HG02763 (cell line): ENCODE measurements at regions not wholly inside any gene's neighbourhood (a gene's known extent, or its start where the extent isn't known, plus 50 kb on each side); places are given as distances from the start of the nearest gene placed in this dataset.

ENCODE experiments used
- ATAC-seq: cut with Tn5 transposase; IDR thresholded peaks from one replicate; pipeline ENCODE4 v1.9.1; 2021; ENCODE audit warnings: mild to moderate bottlenecking, moderate library complexity; ENCODE audit not compliant: unreplicated experiment

DNA sequence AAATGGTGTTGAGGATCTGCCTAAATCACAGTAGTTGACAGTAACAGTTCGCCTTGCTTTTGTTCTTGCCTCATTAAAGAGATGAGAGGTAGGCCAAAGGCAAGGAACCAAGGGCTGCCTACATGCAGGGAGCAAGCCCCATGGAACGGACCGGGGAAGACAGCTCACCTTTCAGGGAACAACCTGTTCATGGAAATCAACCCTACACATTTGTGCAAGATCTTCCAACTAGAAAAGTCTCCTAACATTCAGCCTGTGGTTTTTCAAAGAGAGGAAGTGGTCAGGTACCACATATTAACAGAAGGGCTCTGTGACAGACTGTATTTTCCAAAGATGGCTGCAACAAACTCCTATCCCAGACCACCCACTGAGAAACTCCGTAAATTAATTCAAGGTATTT lies 1031.8 kb upstream of the NR2F2 start:
- no peak for ATAC-seq

DNA sequence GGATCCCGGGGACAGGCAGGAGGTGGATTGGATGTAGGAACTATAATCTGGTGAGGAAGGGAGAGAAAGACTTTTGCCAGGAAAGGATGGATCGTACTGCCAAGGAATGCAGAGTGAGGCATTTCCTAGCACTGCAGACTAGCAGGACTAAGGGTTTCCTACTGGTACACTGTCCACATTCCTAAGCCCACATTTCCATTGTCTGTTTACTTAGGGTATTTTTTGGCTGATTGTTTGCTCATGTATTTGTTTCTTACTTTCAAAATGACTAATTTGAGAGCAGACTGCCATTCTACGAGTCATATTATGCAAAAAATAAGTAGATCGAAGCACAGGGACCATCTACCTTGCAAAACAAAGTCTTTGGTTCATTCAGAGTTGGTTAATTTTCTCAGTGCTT lies 1029.5 kb upstream of the NR2F2 start:
- ATAC-seq: no peak

DNA sequence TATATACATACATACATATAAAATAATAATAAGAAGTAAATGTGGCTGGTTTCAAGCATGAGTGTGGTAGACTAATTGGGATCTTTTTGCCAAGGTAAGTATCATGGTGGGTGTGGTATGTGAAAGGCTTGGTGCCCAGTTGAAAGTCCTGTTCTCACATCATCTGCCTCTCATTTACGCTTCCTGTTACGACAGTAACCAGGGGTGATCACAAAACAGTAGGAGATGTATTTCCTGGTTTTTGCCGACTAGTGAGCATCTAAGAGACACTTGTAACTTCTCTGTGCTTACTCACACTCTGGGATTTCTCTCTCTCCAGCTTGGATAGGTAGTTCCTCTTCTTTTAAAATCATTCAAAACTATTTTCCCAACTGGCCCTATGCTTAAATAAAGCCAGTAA lies 1028.3 kb upstream of the NR2F2 start:
- no peak for ATAC-seq

DNA sequence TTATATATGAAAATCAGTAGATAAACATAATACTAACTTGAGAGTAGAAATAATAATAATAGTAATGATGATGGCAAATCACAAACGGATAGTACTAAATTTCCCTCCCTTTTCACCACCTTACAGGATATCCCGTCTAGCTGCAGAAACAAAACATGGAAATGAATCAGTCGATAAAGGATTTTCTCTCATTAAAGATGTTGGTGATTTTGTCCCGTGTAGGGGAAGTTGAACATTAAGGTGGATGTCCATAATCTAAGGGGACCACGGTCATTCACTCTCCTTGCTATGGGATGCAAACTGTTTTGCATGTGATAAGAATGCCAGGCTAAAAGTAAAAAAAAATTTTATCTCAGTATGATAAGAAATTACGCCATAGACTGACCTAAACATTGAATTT lies 1027.7 kb upstream of the NR2F2 start:
- no peak for ATAC-seq

DNA sequence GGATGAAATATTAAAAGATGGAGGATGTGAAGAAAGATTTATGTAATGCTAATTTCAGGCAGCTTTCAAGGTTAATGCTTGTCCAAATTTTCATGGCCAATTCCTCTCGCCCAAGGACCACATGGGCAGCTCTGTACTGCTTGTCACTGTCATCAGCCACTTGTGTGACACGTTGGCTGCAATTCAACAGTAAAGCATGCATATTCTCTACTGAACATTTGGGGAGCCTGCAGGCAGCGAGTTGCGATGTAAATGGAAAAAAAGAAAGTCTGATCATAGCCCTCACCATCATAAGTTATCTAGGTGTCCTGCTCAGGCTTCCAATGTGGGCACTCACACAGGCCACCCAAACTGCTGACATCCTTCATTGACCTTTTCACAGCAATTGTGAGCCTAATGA lies 1026.8 kb upstream of the NR2F2 start:
- ATAC-seq: no peak

DNA sequence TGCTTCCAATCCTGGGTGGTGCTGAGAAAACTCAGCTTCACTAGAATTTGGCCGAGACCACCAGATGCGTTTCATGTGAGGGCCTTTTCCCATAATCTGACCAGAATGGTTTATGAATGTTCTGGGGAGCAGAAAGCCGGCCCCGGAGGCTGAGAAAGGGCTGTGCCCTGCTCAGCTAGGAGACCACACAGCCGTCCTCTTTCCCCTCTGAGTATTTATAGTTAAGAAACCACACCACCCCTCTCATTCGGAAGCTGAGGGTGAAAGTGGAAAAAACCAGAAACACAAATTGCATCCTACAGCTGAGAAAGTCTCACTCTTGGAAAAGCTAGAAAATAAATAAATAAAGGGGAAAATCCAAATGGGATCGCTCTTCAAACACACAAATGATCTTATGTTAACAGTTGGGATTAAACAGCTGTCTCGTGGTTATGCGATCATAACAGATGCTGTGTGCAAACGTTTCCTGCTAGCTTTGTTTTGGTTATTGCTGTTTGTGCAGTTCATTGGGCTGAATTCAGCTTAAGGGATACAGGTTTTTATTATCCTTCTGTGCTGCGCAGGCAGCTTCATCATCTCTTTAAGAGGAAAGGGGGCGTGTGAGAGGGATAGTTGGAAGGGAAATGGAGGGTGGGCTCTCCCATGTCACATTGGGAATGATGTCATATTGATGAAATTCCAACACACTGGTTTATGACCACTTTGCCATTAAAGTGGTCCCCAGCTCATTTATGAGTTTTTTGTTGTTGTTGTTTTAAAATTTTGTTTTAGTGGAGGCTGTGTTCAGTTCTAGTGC lies 1026.2 kb upstream of the NR2F2 start:
- no peak for ATAC-seq

DNA sequence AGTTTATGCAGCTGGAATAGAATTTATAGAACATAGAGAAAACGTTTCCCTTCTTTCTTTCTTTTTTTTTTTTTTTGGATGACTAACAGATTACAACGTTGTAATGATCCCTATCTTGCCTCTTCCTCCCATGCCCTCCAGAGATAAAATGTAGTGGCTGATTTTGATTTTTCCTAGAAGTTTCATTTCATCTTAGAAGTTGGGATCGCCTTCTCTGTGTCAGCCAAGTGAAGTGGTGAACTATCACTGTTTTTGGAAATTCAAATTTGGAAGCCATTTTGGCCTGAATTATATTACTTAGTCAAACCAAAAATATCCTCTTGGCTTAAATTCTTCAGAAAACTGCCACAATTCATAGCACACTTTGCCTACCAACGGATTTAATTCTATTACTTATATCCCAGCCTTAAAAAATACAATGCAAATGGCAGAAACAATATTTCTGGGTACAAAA lies 1025.5 kb upstream of the NR2F2 start:
- no peak for ATAC-seq

DNA sequence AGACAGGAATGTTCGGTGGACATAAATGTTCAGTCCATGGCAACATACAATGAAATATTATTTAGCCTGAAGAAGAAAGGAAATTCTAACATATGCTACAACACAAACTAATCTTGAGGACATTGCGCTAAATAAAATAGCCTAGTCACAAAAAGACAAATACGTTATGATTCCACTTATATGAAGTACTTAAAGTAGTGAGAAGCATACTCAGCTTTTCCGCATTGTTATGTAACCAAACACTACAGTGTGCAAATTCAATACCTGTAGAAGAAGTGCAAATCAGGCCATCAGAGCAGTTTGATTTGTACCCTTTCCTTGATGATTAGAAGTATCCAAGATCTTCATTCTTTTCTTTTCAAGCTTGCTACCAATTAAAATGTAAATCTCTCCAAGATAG lies 1023.4 kb upstream of the NR2F2 start:
- ATAC-seq: no peak

DNA sequence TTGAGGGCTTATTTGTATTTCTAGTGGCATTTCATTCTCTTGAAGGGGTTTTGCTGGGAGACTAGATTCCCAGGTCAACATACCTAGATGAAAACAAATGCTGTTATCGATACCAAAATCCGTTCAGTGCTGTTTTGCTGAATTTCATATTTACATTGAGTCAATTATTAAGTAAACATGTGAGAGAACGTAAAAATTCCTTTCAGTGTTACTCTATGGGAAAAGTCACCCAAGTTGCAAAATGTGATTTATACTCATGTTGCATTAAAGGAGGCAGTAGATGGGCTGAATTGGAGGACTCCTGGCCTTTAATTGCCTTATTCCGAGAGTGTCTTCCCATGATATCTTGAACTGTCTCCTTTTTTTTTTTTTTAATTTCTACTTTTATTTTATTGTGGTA lies 1011.3 kb upstream of the NR2F2 start:
- ATAC-seq: no peak

DNA sequence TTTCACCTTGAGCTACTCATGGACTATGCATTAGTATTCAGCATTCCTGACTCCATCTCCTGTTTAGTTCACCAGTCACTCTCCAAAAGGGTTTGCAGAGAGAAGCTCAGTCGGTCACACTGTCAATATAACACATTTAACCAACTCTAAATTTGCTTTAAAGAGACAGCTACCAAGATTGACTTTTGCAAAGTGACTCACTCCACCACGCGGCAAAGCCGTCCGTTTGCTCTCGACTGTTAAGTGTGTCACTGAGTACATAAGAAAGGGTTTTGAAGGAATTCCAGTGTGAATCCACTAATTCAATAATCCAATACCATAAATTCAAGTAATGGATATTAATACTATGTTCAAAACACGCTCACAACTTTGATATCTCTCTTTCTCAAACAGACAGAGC lies 1006.7 kb upstream of the NR2F2 start:
- no peak for ATAC-seq

DNA sequence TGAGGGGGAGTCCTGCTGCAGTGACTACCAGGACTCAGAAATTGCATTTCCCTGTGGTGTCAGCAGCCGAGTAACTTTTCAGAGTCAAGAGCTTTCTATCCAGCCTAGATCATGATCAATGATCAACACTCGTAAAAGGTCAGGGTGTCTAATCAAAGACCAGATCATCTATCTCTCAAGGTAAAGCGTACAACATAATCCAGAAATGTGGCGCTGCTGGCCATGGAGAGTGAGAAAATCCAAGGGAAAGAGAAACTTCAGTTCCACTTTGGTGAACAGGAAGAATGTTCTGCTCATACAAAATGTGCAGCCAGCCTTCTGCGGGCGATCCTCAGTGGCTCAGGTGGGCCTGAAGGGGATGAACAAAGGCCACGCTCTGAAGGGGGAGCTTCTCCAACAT lies 1005.8 kb upstream of the NR2F2 start:
- no peak for ATAC-seq

DNA sequence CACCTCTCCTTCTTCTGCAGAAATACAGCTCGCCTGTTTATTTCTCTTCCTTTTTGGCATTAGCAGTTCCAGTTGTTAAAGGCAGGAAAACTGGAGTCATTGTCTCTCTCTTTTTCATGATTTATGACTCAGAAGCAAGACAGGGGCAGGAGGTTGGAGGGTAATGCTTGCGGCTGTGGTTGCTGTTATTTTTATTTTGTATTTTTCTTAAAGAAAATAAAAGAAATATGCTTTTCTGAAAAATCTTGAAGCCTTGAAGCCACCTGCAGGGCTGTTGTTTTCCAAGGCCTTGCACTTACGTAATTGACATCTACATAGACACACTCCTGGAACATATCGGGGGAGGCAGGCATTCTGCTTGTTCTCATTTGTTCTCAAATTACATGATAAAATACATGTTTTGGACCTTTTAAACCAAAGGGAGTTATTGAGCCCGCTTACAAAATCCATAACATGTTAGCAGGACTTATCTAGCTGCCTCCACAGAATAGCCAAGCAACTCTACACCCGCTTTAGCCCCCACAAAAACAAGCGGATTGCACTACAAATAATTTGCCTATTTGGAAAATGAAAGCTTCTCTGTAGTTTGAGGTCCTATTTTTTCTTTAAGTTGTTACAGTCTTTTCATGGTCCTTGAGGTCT lies 1004.6 kb upstream of the NR2F2 start:
- no peak for ATAC-seq

DNA sequence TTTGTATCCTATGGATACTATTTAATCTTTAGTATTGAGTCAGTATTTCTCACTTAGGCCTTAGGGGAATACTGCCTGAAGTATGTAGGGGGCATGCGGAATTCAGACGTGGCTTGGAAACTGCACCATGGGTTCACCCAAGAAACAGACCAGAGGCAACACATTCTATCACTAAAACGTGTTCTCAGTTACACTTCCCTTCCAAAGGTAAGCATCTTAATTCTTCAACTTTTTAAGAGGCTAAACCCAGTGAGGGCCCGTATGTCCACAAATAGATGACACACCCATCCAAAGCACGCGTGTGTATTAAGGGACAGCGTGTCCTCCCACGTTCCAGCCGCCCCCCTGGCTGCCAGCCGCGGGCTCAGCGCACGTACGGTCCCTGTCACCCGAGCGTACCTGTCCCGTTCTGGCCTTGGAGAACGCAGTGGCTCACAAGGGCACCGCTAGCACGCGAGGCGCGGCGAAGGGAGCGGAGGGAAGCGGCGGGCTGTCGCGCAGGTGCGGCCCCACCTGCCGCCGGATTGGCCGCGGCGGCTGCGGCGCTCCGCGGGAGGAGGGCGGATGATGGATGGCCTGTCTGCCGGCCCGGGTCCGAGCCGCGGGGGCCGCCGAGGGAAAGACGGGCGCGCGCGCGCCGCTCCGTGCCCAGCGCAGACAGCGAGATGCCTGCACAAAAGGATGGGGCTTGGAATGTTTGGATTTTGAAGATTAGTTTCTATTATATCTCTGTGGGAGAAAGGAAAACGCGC lies 1003.9 kb upstream of the NR2F2 start:
- no peak for ATAC-seq

DNA sequence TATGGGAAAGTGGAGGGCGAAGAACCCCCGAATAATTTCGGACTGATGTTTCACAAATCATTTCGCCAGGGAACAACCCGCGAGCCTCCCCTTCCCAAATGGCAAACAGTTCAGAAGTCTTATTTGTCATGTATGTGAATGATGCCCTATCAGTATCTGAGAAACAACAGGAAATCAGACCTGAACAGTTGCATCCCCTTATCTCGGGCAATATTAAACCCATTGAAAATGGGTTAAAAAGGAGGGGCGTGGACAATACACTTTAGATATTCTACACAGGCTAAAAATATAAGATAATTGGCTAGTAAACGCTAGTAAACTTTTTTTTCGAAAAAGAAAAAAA lies 1003.3 kb upstream of the NR2F2 start:
- ATAC-seq: no peak

DNA sequence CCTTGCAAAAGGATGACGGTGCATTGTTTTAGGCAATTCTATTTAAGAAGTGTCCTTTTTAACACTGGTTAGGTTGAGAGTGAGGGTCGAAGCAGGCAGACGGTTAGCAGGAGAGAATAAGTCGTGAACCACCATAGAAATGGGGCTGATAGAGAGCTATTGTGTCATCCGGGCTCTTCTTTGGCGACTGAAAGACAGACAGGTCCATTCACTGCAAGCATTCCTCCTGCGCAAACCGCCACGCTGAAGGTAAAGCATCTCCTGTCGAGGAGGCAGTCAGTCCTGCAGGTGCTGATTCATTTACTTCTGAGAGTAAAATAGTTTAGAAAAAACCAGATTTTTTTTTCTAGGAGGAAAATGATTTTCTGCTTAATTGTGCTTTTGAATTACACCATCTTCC lies 1002.8 kb upstream of the NR2F2 start:
- no peak for ATAC-seq

DNA sequence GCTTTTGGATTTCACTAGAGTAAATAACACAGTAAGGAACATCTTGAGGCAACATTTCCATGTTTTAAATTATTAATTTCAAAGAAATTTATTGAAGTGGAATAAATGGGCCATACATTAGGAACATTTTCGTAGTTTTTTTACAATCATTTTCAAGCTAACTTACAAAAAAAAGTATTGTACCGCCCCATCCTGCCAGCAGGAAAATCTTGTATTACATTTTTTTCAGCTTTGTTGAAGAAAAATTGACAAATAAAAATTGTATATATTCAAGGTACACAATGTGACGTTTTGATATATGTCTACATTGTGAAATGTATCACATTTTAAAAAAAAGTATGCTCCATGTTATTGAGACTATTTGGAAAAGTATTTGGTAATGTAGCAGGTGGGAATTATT lies 1001.9 kb upstream of the NR2F2 start:
- ATAC-seq: no peak

DNA sequence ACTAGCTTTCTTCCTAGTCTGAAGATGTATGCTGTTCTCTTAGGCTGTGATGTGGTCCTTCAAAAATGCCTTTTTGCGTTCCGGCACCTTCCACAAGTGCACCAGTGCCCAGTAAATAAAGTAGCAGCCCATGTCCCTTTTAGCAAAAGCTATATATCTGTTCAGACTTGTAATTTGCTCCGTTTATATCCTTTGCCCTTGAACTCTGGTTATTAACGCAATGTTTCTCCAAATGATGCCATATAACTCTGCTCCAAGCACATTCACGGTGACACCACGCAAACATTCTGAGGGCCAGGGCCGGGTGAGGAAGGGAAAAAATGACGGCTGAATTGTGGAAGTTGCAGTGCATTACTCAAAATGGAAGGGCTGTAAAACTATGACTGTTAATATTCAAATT lies 1001.1 kb upstream of the NR2F2 start:
- no peak for ATAC-seq

DNA sequence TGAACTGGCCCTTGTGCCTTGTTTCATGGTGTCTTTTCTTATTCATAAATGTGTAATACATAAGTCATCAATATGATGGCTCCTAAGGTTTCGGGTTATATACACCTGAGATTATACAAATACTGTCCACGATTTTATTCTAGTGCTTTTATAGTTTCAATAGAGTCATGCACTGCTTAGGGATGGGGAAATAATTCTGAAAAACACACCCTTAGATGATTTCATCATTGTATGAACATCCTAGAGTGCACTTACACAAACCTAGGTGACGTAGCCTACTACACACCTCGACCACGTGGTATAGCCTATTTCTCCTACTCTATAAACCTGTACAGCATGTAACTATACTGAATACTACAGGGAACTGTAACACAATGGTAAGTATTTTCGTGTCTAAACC lies 988.8 kb upstream of the NR2F2 start:
- ATAC-seq: no peak

DNA sequence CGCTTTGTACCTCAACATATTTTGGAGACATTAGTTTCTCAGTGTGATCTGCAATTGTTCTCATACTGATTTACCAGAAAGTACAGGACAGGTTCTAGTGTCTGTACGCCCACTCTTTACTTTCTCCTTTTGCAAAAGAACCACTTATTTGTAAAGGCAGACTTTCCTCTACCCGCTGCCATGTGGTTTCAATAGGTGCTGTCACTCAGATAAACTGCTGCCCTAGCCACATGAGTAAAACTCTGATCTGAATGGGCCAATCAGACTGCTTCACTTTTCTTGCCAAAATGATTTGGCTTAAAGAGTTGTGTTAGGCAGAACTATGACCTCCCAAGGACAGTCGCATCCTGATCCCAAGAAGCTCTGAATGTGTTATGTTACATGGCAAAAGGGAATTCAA lies 984.6 kb upstream of the NR2F2 start:
- ATAC-seq: no peak

DNA sequence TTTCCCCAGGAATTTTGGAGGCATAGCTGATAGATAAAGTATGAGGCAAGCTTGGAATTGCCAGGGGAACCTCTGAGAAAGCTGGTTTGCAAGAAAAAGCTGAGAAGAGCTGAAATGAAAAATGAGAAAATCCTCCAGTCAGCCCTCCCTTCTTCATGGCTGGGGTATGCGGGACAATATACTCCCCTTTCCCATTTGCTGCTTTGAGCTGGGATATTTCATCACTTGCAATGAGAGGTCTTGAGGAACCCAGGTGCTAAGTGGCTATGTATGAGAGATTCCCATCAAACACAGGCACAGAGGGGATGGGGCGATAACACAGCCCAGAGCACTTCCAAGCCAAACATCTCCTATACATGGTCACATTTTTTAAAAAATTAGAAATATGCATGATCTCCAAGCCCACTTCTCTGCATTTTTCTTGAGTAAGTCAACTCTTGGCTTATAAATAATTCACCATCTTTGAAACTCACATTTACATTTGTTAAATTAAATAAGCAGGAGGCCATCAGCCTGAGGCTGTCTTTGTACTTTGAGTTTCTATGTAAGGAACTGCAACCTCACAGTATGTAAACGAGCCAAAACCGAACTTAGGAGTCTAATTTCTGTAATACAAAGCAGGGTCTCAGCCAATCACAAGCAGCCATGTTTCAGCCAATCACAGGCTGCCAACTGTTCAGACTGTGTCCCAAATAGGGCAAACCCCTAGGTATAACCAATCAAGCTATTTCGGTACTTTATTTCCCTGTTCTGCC lies 983.6 kb upstream of the NR2F2 start:
- ATAC-seq: no peak

DNA sequence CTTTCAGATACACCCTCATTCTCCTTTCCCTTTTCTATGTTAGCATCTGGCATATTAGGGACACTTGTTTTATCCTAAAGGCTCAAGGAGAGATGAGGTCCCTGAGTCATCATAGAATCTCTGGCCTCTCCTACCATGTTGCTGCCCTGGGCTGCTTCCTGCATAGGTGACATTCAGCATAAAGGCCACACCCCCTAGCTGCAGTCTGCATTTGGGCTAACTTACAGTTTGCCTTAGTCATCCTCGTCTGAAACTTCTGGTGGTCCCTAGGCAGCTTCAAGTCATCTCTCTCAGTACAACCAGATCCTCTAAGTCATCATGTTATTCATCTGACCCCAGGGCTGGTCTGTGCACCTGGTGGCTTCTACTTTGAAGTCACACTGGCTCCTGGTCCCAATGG lies 982.7 kb upstream of the NR2F2 start:
- ATAC-seq: no peak
